ENCODE measurements at regions not wholly inside any gene's neighbourhood (a gene's known extent, or its start where the extent isn't known, plus 50 kb on each side); places are given as distances from the start of the nearest gene placed in this dataset.

DNA sequence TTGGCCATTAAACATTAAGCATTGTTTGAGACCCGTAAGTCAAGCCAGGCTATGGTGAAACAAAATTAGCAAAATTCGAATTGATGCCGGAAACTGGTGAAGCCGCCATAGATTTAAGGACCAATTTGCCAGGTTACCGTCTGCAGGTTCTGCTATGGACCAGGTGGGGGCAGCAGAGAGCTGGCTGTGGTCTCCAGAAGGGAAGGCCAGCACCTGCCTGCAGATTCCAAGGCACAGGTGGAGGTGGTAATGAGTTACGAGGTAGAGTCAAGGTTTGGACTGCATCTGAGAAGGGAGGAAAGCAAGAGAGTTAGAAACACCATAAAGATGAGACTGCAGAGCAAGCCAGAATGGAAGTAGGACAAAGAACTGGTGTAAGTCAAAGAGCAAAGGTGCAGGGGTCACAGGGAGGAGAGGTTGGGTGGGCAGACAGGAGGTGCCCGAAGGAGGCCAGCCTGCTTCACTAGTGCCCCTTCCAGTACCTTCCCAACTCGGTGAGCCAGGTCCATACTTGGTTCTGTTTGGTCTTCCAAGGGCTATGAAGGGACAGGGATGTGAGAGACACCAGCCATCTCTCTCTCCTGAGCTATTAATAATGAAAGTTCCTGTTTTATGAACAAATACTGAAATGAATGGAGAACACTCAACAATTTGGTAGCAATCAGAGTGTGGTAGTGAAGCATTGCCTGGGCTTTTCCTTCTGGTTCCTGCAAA is 131.6 kb upstream of the ESR1 start:
- TF ChIP-seq NR2F1 (conservative IDR thresholded peaks at IDR 0.05) (peak; percentile 61), EP300 (IDR thresholded peaks at IDR 0.05; ENCODE audit: borderline replicate concordance in 1 of 2, control insufficient read depth in 1 of 2, low read depth in 2 of 2, low read length in 2 of 2) (no peak), SMARCA5 (IDR thresholded peaks at IDR 0.05) (peak; percentile 25; the same call in 1 of the 2 replicates), ATF7 (IDR thresholded peaks at IDR 0.05; ENCODE audit: low read depth) (no peak), YY1 (IDR thresholded peaks at IDR 0.05; ENCODE audit: low read depth, low read length) (peak; percentile 91), JUNB (IDR thresholded peaks at IDR 0.05) (peak; percentile 43), SUPT20H (IDR thresholded peaks at IDR 0.05; ENCODE audit: borderline replicate concordance, control insufficient read depth, low read depth, low read length) (no peak), RUNX3 (IDR thresholded peaks at IDR 0.05; ENCODE audit: low read length) (peak; percentile 69), RAD21 (IDR thresholded peaks at IDR 0.05; ENCODE audit: insufficient read depth, low read depth, low read length) (peak; percentile 90), BHLHE40 (IDR thresholded peaks at IDR 0.05; ENCODE audit: borderline replicate concordance in 1 of 2, low read depth in 2 of 2, low read length in 1 of 2) (peak; percentile 21 to 38; a peak in 1 of 4 replicates), HDGF (IDR thresholded peaks at IDR 0.05) (peak; percentile 42; the same call in 1 of the 2 replicates), IKZF1 (conservative IDR thresholded peaks at IDR 0.05) (0 out of 2 replicates have a peak, but pooled peaks have one; percentile 27), SMC3 (IDR thresholded peaks at IDR 0.05; ENCODE audit: borderline replicate concordance, low read length) (peak; percentile 91), TCF12 (IDR thresholded peaks at IDR 0.05; ENCODE audit: low read depth, low read length) (0 out of 2 replicates have a peak, but pooled peaks have one; percentile 43), RELA (IDR thresholded peaks at IDR 0.05; ENCODE audit: borderline replicate concordance, partially characterized antibody) (no peak)
- TF ChIP-seq, protein P1, sequence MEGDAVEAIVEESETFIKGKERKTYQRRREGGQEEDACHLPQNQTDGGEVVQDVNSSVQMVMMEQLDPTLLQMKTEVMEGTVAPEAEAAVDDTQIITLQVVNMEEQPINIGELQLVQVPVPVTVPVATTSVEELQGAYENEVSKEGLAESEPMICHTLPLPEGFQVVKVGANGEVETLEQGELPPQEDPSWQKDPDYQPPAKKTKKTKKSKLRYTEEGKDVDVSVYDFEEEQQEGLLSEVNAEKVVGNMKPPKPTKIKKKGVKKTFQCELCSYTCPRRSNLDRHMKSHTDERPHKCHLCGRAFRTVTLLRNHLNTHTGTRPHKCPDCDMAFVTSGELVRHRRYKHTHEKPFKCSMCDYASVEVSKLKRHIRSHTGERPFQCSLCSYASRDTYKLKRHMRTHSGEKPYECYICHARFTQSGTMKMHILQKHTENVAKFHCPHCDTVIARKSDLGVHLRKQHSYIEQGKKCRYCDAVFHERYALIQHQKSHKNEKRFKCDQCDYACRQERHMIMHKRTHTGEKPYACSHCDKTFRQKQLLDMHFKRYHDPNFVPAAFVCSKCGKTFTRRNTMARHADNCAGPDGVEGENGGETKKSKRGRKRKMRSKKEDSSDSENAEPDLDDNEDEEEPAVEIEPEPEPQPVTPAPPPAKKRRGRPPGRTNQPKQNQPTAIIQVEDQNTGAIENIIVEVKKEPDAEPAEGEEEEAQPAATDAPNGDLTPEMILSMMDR (IDR thresholded peaks at IDR 0.05 in 2 of 3, conservative IDR thresholded peaks at IDR 0.05 in 1 of 3; ENCODE audit: control insufficient read depth in 2 of 3, extremely low read depth in 1 of 3, insufficient read depth in 1 of 3, low read depth in 3 of 3, low read length in 3 of 3): peak; percentile 95 to 99 (median 96)
- TF ChIP-seq, protein P2, sequence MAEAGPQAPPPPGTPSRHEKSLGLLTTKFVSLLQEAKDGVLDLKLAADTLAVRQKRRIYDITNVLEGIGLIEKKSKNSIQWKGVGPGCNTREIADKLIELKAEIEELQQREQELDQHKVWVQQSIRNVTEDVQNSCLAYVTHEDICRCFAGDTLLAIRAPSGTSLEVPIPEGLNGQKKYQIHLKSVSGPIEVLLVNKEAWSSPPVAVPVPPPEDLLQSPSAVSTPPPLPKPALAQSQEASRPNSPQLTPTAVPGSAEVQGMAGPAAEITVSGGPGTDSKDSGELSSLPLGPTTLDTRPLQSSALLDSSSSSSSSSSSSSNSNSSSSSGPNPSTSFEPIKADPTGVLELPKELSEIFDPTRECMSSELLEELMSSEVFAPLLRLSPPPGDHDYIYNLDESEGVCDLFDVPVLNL (IDR thresholded peaks at IDR 0.05; ENCODE audit: low read depth, low read length): no peak
- intact Hi-C loops (cut with micrococcal nuclease; ENCODE audit: unreplicated experiment) (loop anchor here (1.0 to 2.0 kb wide), 4 partner anchors 89 to 593 kb away; no protein-coding TSS in a partner anchor), in situ Hi-C loops (cut with MboI) (no loop called here)
- no peak overlapping the region for H3K9ac ChIP-seq (ENCODE audit: control insufficient read depth, insufficient read depth, low read length)
- RAD21 ChIA-PET (ENCODE audit: unreplicated experiment): interaction anchor here (0.7 to 2.8 kb wide), 12 partner anchors 15 to 681 kb away, joined by 3 to 13 read pairs (median 4); no protein-coding TSS in a partner anchor
- no peaks in the 10 kb centered on the region for H3K79me2 ChIP-seq (ENCODE audit: control insufficient read depth, insufficient read depth, low read length)
- 0 out of 2 replicates have a peak overlapping the region, but pooled peaks have one; percentile 3 for H3K4me2 ChIP-seq (ENCODE audit: control insufficient read depth, insufficient read depth)
- peaks cover 5% of the 10 kb centered on the region; the same call in 1 of the 2 replicates for H3K4me1 ChIP-seq (ENCODE audit: control insufficient read depth, insufficient read depth, low read length)
- POLR2A ChIA-PET: interaction anchor here (0.6 to 1.1 kb wide), 3 partner anchors 13 to 449 kb away, joined by 3 to 6 read pairs (median 3); no protein-coding TSS in a partner anchor
- no peaks in the 10 kb centered on the region for H3K27me3 ChIP-seq (replicated peaks in 1 of 2; ENCODE audit: control insufficient read depth in 2 of 2, insufficient read depth in 2 of 2, low read length in 1 of 2)
- H3K9me3 ChIP-seq (replicated peaks; ENCODE audit: control insufficient read depth, insufficient read depth, low read length): no peaks in the 10 kb centered on the region
- peak; percentile 96 for ATAC-seq
- SMC1A ChIA-PET (ENCODE audit: uncharacterized antibody, unreplicated experiment): interaction anchor here (0.5 to 4.1 kb wide), 21 partner anchors 11 to 662 kb away, joined by 3 to 32 read pairs (median 4); no protein-coding TSS in a partner anchor
- CTCF ChIA-PET: interaction anchor here (1.0 to 3.3 kb wide), 26 partner anchors 10 to 854 kb away, joined by 3 to 33 read pairs (median 4); no protein-coding TSS in a partner anchor
- no TSS peak for BruUV-seq (replicated peaks)
- H2AFZ ChIP-seq (ENCODE audit: control insufficient read depth, low read depth, low read length): peak overlapping the region; percentile 29
- no peaks in the 10 kb centered on the region for H4K20me1 ChIP-seq (ENCODE audit: control insufficient read depth, insufficient read depth)
- H3K4me3 ChIP-seq: no peak overlapping the region
- no peak overlapping the region for H3K27ac ChIP-seq (ENCODE audit: control insufficient read depth, insufficient read depth)
- DNase-seq (ENCODE audit: low read depth, low spot score): peak; percentile 11
- no peaks in the 10 kb centered on the region for H3K36me3 ChIP-seq (ENCODE audit: control insufficient read depth in 2 of 2, insufficient read depth in 2 of 2, low read length in 1 of 2)
- whole genome bisulfite sequencing (ENCODE audit: insufficient coverage, insufficient replicate concordance, low lambda C conversion rate, missing lambda C conversion rate): 1% methylated on average over 8 of the region's 8 CpGs
- FAIRE-seq: peak; percentile 96

Data from GM12878 (cell line).